ENCODE measurements at regions not wholly inside any gene's neighbourhood (a gene's known extent, or its start where the extent isn't known, plus 50 kb on each side); places are given as distances from the start of the nearest gene placed in this dataset.
"Not testable (repeated sequence)": the region's sequence is repeated elsewhere in the genome, so short reads cannot be mapped to it uniquely, and the experiment has no call there.

DNA sequence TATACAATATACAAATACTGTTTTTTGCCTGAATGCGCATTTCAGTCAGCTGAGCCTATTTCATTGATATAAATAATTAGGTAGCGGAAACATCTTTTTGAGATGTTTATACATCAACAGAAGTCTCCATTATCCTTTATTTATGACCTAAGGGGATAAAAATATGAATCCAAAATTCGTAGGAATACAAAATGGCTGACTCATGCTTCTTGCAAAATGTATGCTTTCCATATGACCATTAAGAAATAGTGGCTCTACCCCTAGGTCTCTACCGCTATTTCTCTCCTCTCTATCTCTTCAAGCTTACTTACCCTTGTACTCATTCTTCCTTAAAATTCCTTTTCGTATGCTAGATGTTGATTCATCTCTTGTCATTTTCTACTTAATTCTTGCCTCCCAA, 338.4 kb upstream of the TMPRSS15 start:
- H3K9me3 Mint-ChIP-seq (ENCODE audit: insufficient read depth), result peaks cover 10% of the 10 kb centered on the region
- no peak overlapping the region for H3K27ac Mint-ChIP-seq
- CTCF ChIA-PET, result no interaction called here
- ATAC-seq (no peak), DNase-seq (no peak)
- H3K4me1 Mint-ChIP-seq (ENCODE audit: low read depth), result no peaks in the 10 kb centered on the region
- H3K36me3 Mint-ChIP-seq (ENCODE audit: low read depth), result no peaks in the 10 kb centered on the region
- no peak overlapping the region for H3K4me3 Mint-ChIP-seq
- H3K27me3 Mint-ChIP-seq (ENCODE audit: low read depth), result no peaks in the 10 kb centered on the region
- POLR2A ChIA-PET, result no interaction called here

DNA sequence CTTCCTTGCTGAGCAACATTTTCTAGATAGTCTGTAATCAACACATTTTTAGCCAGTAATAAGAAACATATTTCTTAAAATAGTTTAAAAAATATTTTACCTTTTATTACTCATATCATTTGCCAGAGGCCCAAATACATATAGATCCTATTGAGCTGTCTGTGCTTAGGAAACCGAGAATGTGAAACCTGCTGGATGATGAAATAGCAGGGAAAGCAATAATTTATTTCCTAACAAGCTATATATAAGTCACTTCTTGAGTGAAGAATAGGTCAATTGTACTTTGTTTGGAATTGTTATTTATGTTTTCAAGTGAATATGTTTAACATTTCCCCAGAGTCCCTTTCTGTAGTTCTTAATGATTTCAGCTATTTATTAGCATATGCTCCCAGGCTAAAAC, 339.9 kb upstream of the TMPRSS15 start:
- Mint-ChIP-seq H3K9me3 (ENCODE audit: insufficient read depth) (peaks cover 8% of the 10 kb centered on the region), H3K27me3 (ENCODE audit: low read depth) (no peaks in the 10 kb centered on the region), H3K27ac (no peak overlapping the region), H3K4me3 (no peak overlapping the region), H3K4me1 (ENCODE audit: low read depth) (no peaks in the 10 kb centered on the region), H3K36me3 (ENCODE audit: low read depth) (no peaks in the 10 kb centered on the region)
- DNase-seq, result no peak
- no peak for ATAC-seq
- ChIA-PET CTCF (no interaction called here), POLR2A (no interaction called here)

DNA sequence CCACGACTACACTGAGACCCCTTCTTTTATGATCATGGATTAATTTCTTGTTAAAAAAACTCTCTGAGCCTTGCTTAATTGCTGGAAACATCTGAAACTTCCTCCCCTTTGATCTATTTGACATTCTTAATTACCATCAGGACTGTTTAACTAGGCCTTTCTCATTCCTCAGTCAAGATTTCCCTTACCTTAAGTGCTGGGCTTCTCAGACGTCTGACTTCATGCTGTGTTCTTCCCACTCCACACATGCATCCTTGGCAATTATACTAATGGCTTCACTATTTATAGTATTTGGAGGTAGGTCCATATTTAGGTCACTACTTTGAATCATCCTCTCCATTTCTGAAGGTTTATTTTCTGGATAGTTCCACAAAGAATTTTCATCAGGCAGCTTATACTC, 341.3 kb upstream of the TMPRSS15 start:
- Mint-ChIP-seq H3K4me3 (no peak overlapping the region), H3K27ac (no peak overlapping the region), H3K27me3 (ENCODE audit: low read depth) (no peaks in the 10 kb centered on the region), H3K9me3 (ENCODE audit: insufficient read depth) (peaks cover 12% of the 10 kb centered on the region), H3K4me1 (ENCODE audit: low read depth) (no peaks in the 10 kb centered on the region), H3K36me3 (ENCODE audit: low read depth) (no peaks in the 10 kb centered on the region)
- POLR2A ChIA-PET, result no interaction called here
- DNase-seq (no peak), ATAC-seq (no peak)
- CTCF ChIA-PET, result no interaction called here

DNA sequence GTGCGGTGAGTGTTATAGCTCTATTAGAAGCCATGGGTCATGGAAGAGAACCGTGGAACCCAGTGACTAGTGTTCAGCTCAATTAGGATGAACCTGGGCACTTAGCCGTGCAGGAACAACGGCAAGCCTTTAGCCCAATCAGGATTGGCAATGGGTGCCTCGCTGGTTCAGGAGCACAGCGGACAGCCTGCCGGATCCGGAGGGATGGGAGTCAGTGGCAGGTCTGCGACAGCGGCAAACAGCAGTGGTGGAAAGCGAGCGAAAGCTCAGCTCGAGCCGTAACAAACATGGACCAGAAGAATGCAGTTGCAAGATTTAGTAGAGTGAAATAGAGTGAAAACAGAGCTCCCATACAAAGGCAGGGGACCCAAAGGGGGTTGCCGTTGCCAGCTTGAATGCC, 349.3 kb upstream of the TMPRSS15 start:
- H3K4me3 Mint-ChIP-seq; DNase-seq; CTCF ChIA-PET; H3K4me1 Mint-ChIP-seq (ENCODE audit: low read depth); H3K27ac Mint-ChIP-seq; H3K27me3 Mint-ChIP-seq (ENCODE audit: low read depth); ATAC-seq; POLR2A ChIA-PET; H3K36me3 Mint-ChIP-seq (ENCODE audit: low read depth): not testable (repeated sequence)
- peaks cover 18% of the 10 kb centered on the region for H3K9me3 Mint-ChIP-seq (ENCODE audit: insufficient read depth)

DNA sequence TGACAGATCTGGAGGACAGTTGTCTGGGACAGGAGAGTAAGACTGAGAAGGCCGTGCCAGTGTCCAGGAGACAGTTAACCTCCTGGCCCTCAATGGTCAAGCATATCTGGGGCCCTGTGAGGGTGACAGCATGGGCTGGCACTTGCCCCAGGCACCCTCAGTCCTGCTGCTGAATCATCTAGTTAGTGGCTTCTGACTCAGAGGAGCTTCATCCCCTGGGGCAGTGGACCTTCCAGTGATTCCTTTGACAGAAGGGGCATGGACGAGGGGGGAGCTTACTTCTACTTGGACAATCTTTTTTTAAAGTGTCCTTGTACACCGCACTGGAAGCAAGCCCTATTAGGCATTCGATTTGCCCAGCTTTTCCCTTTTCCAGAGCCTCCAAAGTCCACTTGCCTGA, 352.7 kb upstream of the TMPRSS15 start:
- ATAC-seq; H3K27me3 Mint-ChIP-seq (ENCODE audit: low read depth); CTCF ChIA-PET; H3K27ac Mint-ChIP-seq; H3K36me3 Mint-ChIP-seq (ENCODE audit: low read depth); H3K4me1 Mint-ChIP-seq (ENCODE audit: low read depth); POLR2A ChIA-PET; DNase-seq; H3K4me3 Mint-ChIP-seq: not testable (repeated sequence)
- H3K9me3 Mint-ChIP-seq (ENCODE audit: insufficient read depth), result peaks cover 17% of the 10 kb centered on the region

DNA sequence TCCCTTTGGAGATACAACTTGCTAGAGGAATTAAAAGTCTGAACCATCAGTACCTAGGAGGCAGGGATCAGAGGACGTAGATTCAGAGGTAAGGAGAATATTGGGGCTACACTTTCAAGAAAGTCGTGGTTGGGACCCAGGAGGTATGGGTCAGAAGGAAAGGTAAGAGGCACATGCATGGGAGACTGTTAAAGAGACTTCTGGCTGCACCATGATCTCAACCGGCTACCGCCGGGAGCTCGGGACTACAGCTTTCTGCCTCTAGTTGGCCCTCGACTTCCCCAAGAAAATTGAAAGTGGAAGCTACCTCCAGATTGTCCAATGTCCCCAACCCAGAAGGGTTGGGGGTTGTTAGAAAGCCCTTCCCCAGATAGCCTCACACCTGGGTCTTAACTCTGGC, 355.7 kb upstream of the TMPRSS15 start:
- Mint-ChIP-seq H3K36me3 (ENCODE audit: low read depth) (no peaks in the 10 kb centered on the region), H3K27me3 (ENCODE audit: low read depth) (no peaks in the 10 kb centered on the region), H3K9me3 (ENCODE audit: insufficient read depth) (peaks cover 8% of the 10 kb centered on the region), H3K4me1 (ENCODE audit: low read depth) (no peaks in the 10 kb centered on the region), H3K27ac (no peak overlapping the region), H3K4me3 (no peak overlapping the region)
- POLR2A ChIA-PET, result no interaction called here
- CTCF ChIA-PET, result no interaction called here
- DNase-seq (no peak), ATAC-seq (no peak)

DNA sequence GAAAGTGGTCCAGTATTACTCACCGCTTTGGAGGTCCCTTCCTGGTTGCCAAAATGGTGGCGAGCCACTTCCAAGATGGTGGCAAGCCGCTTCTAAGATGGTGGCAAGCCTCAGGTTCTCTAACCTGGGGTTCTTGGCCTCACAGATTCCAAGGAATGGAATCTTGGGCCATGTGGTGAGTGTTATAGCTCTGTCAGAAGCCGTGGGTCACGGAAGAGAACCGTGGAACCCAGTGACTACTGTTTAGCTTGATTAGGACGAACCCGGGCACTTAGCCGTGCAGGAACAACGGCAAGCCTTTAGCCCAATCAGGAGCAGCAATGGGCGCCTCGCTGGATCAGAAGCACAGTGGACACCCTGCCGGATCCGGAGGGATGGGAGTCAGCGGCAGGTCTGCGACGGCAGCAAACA, 356.2 kb upstream of the TMPRSS15 start:
- ATAC-seq, result no peak
- no peaks in the 10 kb centered on the region for H3K27me3 Mint-ChIP-seq (ENCODE audit: low read depth)
- no peaks in the 10 kb centered on the region for H3K4me1 Mint-ChIP-seq (ENCODE audit: low read depth)
- POLR2A ChIA-PET, result no interaction called here
- no peak for DNase-seq
- CTCF ChIA-PET, result no interaction called here
- H3K4me3 Mint-ChIP-seq, result no peak overlapping the region
- no peak overlapping the region for H3K27ac Mint-ChIP-seq
- H3K36me3 Mint-ChIP-seq (ENCODE audit: low read depth), result no peaks in the 10 kb centered on the region
- peaks cover 8% of the 10 kb centered on the region for H3K9me3 Mint-ChIP-seq (ENCODE audit: insufficient read depth)

DNA sequence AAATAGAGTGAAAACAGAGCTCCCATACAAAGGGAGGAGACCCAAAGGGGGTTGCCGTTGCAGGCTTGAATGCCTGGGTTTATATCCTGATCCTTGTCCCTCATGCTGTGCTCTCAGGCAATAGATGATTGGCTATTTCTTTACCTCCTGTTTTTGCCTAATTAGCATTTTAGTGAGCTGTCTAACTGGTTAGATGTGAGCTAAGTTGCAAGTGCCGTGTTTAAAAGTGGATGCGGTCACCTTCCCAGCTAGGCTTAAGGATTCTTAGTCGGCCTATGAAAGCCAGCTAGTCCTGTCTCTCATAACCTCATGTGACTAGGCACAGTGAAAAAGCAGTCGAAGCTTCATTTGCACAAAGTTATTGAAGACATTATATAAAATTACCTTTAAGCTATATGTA, 356.7 kb upstream of the TMPRSS15 start:
- no peaks in the 10 kb centered on the region for H3K27me3 Mint-ChIP-seq (ENCODE audit: low read depth)
- CTCF ChIA-PET, result no interaction called here

DNA sequence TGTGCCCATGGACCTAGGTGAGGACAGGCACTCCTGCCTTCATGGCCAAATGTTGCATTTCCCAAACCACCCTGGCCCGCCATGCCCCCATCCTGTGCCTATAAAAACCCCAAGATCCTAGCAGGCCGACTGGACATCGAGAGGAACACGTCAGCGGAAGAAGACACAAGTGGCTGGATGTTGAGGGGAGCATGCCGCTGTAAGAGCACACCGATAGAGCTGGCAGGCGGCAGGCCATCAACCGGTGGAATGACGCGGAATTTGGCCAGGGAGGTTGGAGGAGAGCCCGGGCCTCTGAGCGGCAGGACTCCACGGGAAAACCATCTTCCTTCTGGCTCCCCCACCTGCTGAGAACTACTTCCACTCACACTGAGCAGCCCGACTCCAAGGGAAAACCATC, 361.1 kb upstream of the TMPRSS15 start:
- H3K4me1 Mint-ChIP-seq (ENCODE audit: low read depth), result no peaks in the 10 kb centered on the region
- ChIA-PET CTCF (no interaction called here), POLR2A (no interaction called here)
- ATAC-seq (no peak), DNase-seq (no peak)
- H3K27me3 Mint-ChIP-seq (ENCODE audit: low read depth), result no peaks in the 10 kb centered on the region
- H3K9me3 Mint-ChIP-seq (ENCODE audit: insufficient read depth), result peaks cover 4% of the 10 kb centered on the region
- H3K4me3 Mint-ChIP-seq, result no peak overlapping the region
- H3K27ac Mint-ChIP-seq, result no peak overlapping the region
- H3K36me3 Mint-ChIP-seq (ENCODE audit: low read depth), result no peaks in the 10 kb centered on the region

More for the DNA sequence above, 356.7 kb upstream of the TMPRSS15 start:
- no peak overlapping the region for H3K4me3 Mint-ChIP-seq
- peaks cover 8% of the 10 kb centered on the region for H3K9me3 Mint-ChIP-seq (ENCODE audit: insufficient read depth)
- H3K27ac Mint-ChIP-seq, result no peak overlapping the region
- no peak for ATAC-seq
- H3K4me1 Mint-ChIP-seq (ENCODE audit: low read depth), result no peaks in the 10 kb centered on the region
- no peak for DNase-seq
- no peaks in the 10 kb centered on the region for H3K36me3 Mint-ChIP-seq (ENCODE audit: low read depth)
- POLR2A ChIA-PET, result no interaction called here

DNA sequence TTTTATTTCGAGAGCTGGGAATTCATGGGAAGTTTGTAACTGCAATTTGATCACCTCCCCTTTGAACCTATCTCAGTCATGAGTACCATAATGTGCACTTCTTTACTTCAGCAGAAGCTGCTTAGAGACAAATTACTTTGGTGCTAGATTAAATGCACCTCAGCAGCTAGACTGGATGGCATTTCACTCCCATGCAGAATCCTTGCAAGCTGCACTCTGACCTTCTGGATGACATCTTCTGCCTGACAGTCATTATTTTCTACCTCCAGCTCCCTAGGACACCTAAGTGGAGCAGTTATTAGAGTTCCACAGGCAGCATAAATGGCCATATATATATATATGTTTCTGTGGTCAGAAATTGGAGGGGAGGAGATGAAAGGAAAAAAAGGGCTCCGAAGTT, 366.0 kb upstream of the TMPRSS15 start:
- Mint-ChIP-seq H3K27ac (no peak overlapping the region), H3K4me1 (ENCODE audit: low read depth) (no peaks in the 10 kb centered on the region), H3K27me3 (ENCODE audit: low read depth) (no peaks in the 10 kb centered on the region), H3K4me3 (no peak overlapping the region), H3K36me3 (ENCODE audit: low read depth) (no peaks in the 10 kb centered on the region), H3K9me3 (ENCODE audit: insufficient read depth) (no peaks in the 10 kb centered on the region)
- POLR2A ChIA-PET, result no interaction called here
- ATAC-seq (no peak), DNase-seq (no peak)
- CTCF ChIA-PET, result no interaction called here

DNA sequence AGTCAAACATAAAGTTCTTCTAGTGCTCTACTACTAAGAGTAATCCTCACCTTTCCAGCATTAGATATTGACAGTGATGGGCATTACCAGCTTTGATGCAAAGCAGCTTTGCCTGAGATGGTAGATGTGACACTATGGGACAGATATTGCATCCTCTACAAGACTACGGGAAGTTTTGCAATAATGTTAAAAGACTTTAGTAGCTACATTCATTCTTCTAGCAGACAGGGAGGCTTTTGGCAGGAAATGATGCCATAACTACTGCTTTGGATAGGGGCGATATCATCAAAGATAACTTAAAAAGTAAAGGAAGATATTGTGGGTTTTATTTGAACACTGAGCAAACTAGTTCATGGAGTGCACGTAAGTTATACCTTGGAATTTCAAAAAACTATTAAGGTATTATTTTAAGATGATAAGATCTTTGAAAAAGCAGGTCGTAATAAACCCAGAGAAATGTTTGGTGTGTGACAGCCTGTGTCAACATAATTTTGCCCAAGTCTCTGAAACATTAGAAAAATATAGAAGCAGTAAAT, 368.3 kb upstream of the TMPRSS15 start:
- POLR2A ChIA-PET, result no interaction called here
- no peak for ATAC-seq
- no peak for DNase-seq
- CTCF ChIA-PET, result no interaction called here
- Mint-ChIP-seq H3K27me3 (ENCODE audit: low read depth) (no peaks in the 10 kb centered on the region), H3K27ac (no peak overlapping the region), H3K4me1 (ENCODE audit: low read depth) (no peaks in the 10 kb centered on the region), H3K9me3 (ENCODE audit: insufficient read depth) (no peaks in the 10 kb centered on the region), H3K36me3 (ENCODE audit: low read depth) (no peaks in the 10 kb centered on the region), H3K4me3 (no peak overlapping the region)

DNA sequence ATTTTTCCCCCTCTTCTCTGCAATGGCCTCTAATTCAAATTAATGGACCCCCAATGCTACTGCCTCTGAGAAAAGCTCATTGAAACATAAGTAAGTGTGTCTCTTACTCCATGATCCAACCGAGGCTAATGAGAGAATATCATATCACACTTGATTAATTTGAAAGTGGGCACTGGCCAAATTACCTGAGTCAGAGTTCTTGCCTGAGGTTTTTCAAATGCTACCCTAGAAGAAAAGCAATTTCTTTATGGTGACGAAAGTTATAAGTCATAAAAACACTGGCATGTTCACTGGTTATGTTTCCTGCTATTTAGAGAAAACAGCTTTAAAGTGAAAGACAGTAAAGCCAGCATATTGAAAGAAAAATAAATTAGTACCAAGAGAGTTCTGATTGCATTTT, 368.8 kb upstream of the TMPRSS15 start:
- Mint-ChIP-seq H3K9me3 (ENCODE audit: insufficient read depth) (no peaks in the 10 kb centered on the region), H3K27me3 (ENCODE audit: low read depth) (no peaks in the 10 kb centered on the region), H3K4me3 (no peak overlapping the region), H3K27ac (no peak overlapping the region), H3K36me3 (ENCODE audit: low read depth) (no peaks in the 10 kb centered on the region), H3K4me1 (ENCODE audit: low read depth) (no peaks in the 10 kb centered on the region)
- DNase-seq, result no peak
- no peak for ATAC-seq
- POLR2A ChIA-PET, result no interaction called here
- CTCF ChIA-PET, result no interaction called here

DNA sequence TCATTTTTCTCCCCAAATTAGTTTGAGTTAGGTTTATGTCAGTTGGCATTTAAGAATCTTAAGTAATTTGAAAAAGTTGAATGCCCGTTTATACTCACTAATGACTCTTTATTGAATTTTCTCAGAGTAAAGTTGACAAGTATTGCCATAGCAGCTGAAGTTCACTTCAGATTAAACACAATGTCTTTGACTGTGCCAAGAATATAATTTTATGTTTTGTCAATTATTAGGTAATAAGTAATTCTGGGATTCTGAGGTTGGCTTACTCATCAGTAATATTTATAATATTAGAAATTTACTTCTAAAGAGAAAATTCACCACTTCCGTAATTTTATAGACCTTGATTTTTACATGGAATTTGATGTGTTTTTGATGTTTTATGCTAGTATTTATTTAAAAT, 369.3 kb upstream of the TMPRSS15 start:
- ChIA-PET POLR2A (no interaction called here), CTCF (no interaction called here)
- Mint-ChIP-seq H3K36me3 (ENCODE audit: low read depth) (no peaks in the 10 kb centered on the region), H3K4me3 (no peak overlapping the region), H3K27ac (no peak overlapping the region), H3K4me1 (ENCODE audit: low read depth) (no peaks in the 10 kb centered on the region), H3K27me3 (ENCODE audit: low read depth) (no peaks in the 10 kb centered on the region), H3K9me3 (ENCODE audit: insufficient read depth) (no peaks in the 10 kb centered on the region)
- ATAC-seq, result no peak
- no peak for DNase-seq
